M059J (cell line): ENCODE measurements at regions not wholly inside any gene's neighbourhood (a gene's known extent, or its start where the extent isn't known, plus 50 kb on each side); places are given as distances from the start of the nearest gene placed in this dataset.
"Not testable (repeated sequence)": the region's sequence is repeated elsewhere in the genome, so short reads cannot be mapped to it uniquely, and the experiment has no call there.

Experiments
- DNase-seq: peaks from one replicate; pipeline ENCODE4 v3.0.0-alpha.2; 2012; ENCODE audit warnings: low read depth

- DNase-seq = no peak
These were observed 291.9 kb upstream of the SGK1 start for GRCh38 chr6:134609716-134610261.

DNA sequence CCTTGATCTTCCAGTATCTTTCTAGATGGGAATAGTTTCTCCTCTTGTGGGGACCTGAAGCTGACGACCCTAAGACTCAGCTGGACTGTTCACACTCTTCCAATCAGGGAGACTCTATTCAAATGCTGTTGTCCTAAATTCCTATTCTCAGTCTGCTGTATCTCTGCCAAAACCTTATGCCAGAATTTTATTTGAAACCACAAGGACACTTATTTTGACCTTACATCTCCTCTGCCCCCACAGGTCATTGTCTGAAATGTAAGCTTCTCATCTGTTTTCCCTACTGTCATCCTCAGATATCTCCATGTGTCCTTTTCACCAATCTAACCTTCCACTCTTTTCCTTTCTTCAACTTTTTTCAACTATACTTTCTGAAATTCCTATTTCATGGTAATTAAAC lies 289.5 kb upstream of the SGK1 start:
- DNase-seq = peak; percentile 43

- DNase-seq = no peak
These were observed 287.1 kb upstream of the SGK1 start for GRCh38 chr6:134605034-134605433.

DNA sequence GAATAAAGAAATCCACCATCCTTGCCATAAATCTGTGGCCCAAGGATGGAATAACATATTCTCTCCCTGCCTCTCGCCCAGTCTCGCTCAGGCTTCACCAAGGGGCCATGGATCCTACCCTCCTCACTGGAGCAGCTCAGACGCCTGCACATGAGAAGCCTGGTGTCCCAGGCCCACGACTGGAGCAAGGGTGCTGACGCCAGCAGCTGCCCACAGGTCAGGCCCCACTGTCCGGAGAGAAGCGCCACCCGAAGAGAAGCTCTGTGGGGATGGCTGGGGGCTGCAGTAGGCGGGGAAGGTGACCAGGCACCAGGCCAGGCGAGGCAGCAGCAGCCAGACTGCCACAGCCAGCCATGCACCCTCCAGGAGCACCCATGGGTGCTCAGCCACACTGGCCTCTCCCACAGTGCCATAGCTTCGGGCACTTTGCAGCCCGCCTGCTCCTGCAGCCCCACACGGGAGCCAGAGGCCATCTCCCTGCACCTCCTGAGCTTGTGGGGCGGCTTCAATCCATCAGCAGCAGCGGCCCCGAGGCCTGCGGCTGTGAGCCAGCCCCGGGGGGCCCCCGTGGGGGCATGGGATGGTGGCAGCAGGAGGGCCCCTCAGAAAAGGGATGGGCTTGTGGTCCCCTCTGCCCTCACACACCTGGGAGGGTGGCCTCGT lies 286.2 kb upstream of the SGK1 start:
- no peak for DNase-seq

DNA sequence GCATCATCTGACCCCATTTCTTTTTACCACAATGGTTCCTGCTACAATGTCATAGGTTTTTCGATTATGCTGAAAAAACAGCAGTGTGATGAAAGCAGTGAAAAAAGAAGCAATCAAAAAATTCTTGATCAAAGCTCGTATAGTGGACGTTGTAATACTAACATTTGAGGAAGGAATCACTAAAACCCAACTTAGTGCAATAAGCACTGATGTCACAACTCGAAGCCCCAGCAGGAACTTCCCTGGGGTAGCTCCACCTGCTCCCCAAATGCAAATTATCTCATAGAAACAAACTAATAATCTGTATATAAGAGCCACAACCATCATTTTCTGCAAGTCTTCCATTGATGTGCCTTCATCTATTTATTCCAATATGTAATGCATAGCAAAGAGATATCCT lies 285.6 kb upstream of the SGK1 start:
- no peak for DNase-seq

GRCh38 chr6:134602123-134602522 lies 284.2 kb upstream of the SGK1 start:
- DNase-seq = no peak

DNA sequence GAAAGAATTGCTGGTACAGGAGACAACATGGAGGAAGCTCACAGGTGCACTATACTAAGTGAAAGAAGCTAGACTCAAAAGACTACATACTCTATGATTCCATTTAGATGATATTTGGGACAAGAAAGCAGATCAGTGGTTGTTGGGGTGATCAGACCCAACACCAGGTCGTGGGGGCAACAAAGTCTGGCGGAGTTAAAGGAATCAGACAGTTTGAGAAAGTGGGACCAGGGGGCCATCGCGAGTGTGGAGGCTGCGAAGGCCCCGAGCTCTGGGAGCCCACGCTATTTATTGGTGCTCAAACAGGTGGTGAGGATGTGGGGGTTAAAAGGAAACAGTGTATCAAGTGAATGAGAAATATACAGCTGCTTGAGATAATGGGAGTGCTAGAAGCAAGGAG lies 282.8 kb upstream of the SGK1 start:
- no peak for DNase-seq

DNA sequence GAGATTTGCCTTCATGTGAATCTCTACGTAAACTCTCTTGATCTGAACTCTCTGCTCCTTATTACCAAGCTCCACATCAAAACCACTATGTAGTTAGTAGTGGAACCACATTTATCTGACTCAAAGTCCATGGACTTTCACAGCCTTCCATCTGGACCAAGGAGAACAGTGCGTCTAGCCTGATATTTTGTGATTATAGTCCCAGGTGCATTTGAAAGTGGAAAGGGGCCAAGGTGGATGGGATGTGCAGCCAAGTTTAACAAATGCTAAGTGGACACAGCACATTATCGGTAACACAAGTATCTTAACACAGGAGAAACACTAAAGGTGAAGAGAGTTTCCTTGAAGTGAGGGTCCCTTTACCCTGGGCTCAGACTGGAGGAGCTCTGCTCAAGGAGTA lies 281.2 kb upstream of the SGK1 start:
- no peak for DNase-seq

GRCh38 chr6:134596191-134596590 lies 278.3 kb upstream of the SGK1 start:
- DNase-seq = no peak

- no peak for DNase-seq
These were observed 277.0 kb upstream of the SGK1 start for GRCh38 chr6:134594881-134595280.

GRCh38 chr6:134593887-134594286 lies 276.0 kb upstream of the SGK1 start:
- DNase-seq = peak; percentile 22

GRCh38 chr6:134593442-134593841 lies 275.5 kb upstream of the SGK1 start:
- no peak for DNase-seq

DNA sequence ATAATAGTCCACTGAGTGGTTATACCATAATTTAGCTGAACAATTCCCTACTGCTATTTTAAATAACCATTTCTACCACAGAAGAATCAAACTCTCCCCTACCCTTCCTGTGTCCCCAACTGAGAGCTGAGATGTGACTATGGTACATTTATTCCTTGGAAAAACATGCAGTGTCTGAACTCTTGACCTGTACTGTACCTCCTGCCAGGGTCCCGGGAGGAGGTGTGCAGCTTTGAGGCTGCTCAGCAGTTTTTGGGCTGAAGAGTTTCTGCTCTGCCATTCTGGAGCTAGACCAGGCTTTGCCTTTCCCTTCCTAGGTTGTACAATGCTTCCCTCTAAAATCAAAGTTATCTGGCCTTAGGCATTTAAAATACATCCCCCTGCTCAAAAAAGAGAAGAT lies 275.1 kb upstream of the SGK1 start:
- DNase-seq = no peak

DNA sequence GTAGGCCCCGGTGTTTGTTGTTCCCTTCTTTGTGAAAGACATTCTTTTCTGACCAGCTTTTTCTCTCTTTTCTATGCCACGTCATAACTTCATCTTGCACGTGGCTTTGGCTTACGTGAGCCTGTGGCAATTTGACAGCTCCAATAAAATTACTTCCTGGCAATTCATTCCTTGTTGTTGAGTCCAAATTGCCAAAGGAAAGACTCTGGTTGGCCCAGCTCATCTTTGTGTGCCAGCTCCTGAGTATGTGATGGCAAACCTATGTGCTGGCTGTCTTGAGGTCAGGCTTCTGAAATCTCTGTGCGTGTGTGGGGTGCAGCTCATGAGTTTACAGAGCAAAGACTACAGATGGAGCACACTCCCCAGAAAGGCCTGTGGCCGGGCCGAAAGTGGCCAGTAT lies 272.5 kb upstream of the SGK1 start:
- peak; percentile 95 for DNase-seq

GRCh38 chr6:134590004-134590403 lies 272.1 kb upstream of the SGK1 start:
- no peak for DNase-seq

DNA sequence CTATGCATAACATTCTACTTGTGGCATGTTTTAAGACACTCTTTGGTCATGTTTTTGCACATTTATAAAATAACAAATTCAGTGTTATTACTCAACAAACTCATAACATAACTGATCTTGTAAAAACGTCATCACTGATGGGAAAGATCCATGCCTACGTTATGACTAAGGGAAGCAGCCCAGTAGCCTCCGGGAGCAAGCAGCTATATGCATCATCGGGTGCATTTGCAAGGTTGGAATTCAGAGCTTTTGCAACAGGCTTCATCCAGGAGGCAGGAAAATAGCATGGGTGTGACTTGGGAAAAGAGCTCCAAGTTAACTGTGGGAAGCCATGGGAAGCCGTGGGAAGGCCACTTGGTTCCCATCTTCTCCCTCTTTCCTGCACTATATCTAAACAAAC lies 271.6 kb upstream of the SGK1 start:
- DNase-seq = peak; percentile 98

DNA sequence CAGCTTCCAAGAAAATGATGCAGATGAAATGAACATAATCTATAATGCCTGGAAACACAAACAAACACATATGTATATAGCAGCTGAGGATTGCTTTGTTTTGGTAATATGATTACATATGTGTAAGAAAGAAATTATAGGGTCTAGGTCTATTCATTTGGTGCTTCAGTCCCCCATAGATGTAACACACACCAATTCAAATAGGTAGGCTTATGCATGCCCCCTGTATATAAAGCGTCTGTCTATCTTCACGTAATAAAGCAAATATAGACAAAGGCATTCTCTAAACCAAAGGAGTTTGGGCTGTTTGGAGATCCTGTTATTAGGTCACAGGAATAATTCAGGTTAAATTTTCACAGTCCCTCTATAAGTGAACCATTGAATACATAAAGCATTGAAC lies 270.4 kb upstream of the SGK1 start:
- no peak for DNase-seq

DNA sequence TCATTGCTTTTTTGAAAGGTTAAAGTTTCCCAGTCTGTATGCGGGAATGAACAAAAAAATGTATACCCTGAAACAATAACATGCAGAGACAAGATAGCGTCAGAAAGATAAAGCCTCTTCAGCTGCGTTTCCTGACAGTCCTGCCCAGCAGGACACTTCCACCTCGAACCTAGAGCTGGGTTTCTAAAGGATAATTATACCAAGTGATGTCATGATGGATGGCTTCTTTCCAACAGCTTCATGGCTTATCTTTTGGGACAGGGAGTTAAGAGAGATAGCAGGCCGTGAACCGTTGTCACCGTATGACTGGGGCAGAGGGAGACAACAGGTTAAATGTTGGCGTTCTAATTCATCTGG lies 267.6 kb upstream of the SGK1 start:
- no peak for DNase-seq

GRCh38 chr6:134584847-134585516 lies 267.1 kb upstream of the SGK1 start:
- peak; percentile 34 for DNase-seq

DNA sequence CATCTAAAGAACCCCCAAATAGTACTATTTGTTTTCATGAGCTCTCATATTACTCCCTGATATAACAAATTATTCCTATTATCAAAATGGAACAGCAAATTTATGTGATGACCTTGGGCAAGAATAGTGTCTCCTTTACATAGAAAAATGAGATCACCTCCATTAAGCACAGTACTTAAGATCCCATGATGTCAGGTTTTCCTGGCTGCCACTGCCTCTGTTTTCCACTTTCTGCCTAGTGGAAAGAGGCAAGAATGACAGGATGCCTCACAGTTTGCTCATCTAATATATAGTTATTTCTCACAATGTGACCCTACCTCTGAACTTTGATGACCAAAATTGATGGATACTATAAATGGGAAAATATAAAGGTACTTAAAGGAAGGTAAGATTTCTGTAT lies 260.1 kb upstream of the SGK1 start:
- DNase-seq = peak; percentile 18

GRCh38 chr6:134575221-134575620 lies 257.3 kb upstream of the SGK1 start:
- no peak for DNase-seq

GRCh38 chr6:134574491-134574890 lies 256.6 kb upstream of the SGK1 start:
- DNase-seq = no peak

GRCh38 chr6:134569996-134570395 lies 252.1 kb upstream of the SGK1 start:
- not testable (repeated sequence) for DNase-seq

DNA sequence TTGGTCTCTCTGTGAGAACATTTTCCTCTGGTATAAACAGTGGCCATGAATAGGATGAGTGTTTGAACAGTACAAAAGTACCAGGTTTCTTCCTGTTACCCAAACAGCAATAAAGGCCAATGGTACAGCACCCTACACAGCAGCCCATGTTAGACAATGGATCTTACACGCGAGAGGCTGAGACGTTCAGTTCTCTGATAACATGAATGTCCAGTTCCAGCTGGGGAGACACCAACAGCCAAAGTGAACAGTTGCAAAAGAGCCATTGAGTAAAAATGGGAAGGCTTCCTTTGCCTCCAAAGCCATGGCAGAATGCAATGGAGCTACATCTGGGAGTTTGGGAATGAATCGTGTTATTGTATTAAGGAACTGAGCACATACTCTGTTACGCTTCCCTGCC lies 246.8 kb upstream of the SGK1 start:
- no peak for DNase-seq
